ENCODE measurements at regions not wholly inside any gene's neighbourhood (a gene's known extent, or its start where the extent isn't known, plus 50 kb on each side); places are given as distances from the start of the nearest gene placed in this dataset.

- Histone ChIP-seq H3K4me3 (no peak overlapping the region), H2AFZ (no peak overlapping the region), H3K9me3 (ENCODE audit: insufficient read depth, low read depth) (no peaks in the 10 kb centered on the region), H3K4me2 (no peak overlapping the region), H3K4me1 (replicated peaks; ENCODE audit: insufficient read depth) (no peaks in the 10 kb centered on the region), H3K9me2 (ENCODE audit: insufficient read depth) (no peaks in the 10 kb centered on the region), H3K79me2 (ENCODE audit: low read depth) (no peaks in the 10 kb centered on the region), H3K27ac (no peak overlapping the region), H3F3A (ENCODE audit: insufficient read depth, low read depth) (no peaks in the 10 kb centered on the region), H4K20me1 (ENCODE audit: insufficient read depth) (no peaks in the 10 kb centered on the region), H3K27me3 (ENCODE audit: insufficient read depth, low read depth) (no peaks in the 10 kb centered on the region), H3K36me3 (ENCODE audit: low read depth) (no peaks in the 10 kb centered on the region)
- intact Hi-C loops (cut with micrococcal nuclease; ENCODE audit: unreplicated experiment), result no loop called here
- ChIA-PET CTCF (no interaction called here), POLR2A (ENCODE audit: unreplicated experiment) (no interaction called here)
- no peak for DNase-seq
- no TSS peak for BruUV-seq (replicated peaks)
- no peak for TF ChIP-seq CTCF (conservative IDR thresholded peaks at IDR 0.05)
- no peak for TF ChIP-seq EZH2 (IDR thresholded peaks at IDR 0.05; ENCODE audit: low read depth)
Observed at GRCh38 chr4:176561368-176561767, 231.4 kb downstream of the VEGFC start.

- Histone ChIP-seq H3K4me1 (replicated peaks; ENCODE audit: insufficient read depth) (no peaks in the 10 kb centered on the region), H3K9me2 (ENCODE audit: insufficient read depth) (no peaks in the 10 kb centered on the region), H3K36me3 (ENCODE audit: low read depth) (no peaks in the 10 kb centered on the region), H3K27ac (no peak overlapping the region), H3K4me3 (no peak overlapping the region), H3K79me2 (ENCODE audit: low read depth) (no peaks in the 10 kb centered on the region), H3K9me3 (ENCODE audit: insufficient read depth, low read depth) (no peaks in the 10 kb centered on the region), H2AFZ (no peak overlapping the region), H4K20me1 (ENCODE audit: insufficient read depth) (no peaks in the 10 kb centered on the region), H3K27me3 (ENCODE audit: insufficient read depth, low read depth) (no peaks in the 10 kb centered on the region), H3F3A (ENCODE audit: insufficient read depth, low read depth) (no peaks in the 10 kb centered on the region), H3K4me2 (no peak overlapping the region)
- DNase-seq, result no peak
- CTCF ChIA-PET, result no interaction called here
- POLR2A ChIA-PET (ENCODE audit: unreplicated experiment), result no interaction called here
- intact Hi-C loops (cut with micrococcal nuclease; ENCODE audit: unreplicated experiment), result no loop called here
- BruUV-seq (replicated peaks), result no TSS peak
- no peak for TF ChIP-seq CTCF (conservative IDR thresholded peaks at IDR 0.05)
- no peak for TF ChIP-seq EZH2 (IDR thresholded peaks at IDR 0.05; ENCODE audit: low read depth)
Observed at GRCh38 chr4:176563591-176563990, 229.1 kb downstream of the VEGFC start.

- Histone ChIP-seq H3K79me2 (ENCODE audit: low read depth) (no peaks in the 10 kb centered on the region), H4K20me1 (ENCODE audit: insufficient read depth) (no peaks in the 10 kb centered on the region), H3K4me3 (no peak overlapping the region), H3K9me3 (ENCODE audit: insufficient read depth, low read depth) (no peaks in the 10 kb centered on the region), H3K4me2 (no peak overlapping the region), H2AFZ (no peak overlapping the region), H3K27ac (no peak overlapping the region), H3F3A (ENCODE audit: insufficient read depth, low read depth) (no peaks in the 10 kb centered on the region), H3K4me1 (replicated peaks; ENCODE audit: insufficient read depth) (no peaks in the 10 kb centered on the region), H3K36me3 (ENCODE audit: low read depth) (no peaks in the 10 kb centered on the region), H3K27me3 (ENCODE audit: insufficient read depth, low read depth) (no peaks in the 10 kb centered on the region), H3K9me2 (ENCODE audit: insufficient read depth) (no peaks in the 10 kb centered on the region)
- ChIA-PET CTCF (no interaction called here), POLR2A (ENCODE audit: unreplicated experiment) (no interaction called here)
- intact Hi-C loops (cut with micrococcal nuclease; ENCODE audit: unreplicated experiment), result loop anchor here (5.0 kb wide), 1 partner anchor 188 kb away; no protein-coding TSS in a partner anchor
- no TSS peak for BruUV-seq (replicated peaks)
- no peak for DNase-seq
- no peak for TF ChIP-seq EZH2 (IDR thresholded peaks at IDR 0.05; ENCODE audit: low read depth)
- TF ChIP-seq CTCF (conservative IDR thresholded peaks at IDR 0.05), result no peak
Observed at GRCh38 chr4:176565049-176565448, 227.7 kb downstream of the VEGFC start.
